ENCODE measurements at regions not wholly inside any gene's neighbourhood (a gene's known extent, or its start where the extent isn't known, plus 50 kb on each side); places are given as distances from the start of the nearest gene placed in this dataset.
"Not testable (repeated sequence)": the region's sequence is repeated elsewhere in the genome, so short reads cannot be mapped to it uniquely, and the experiment has no call there.

GRCh38 chr1:119191325-119191724, 50.9 kb upstream of the WARS2 start:
- in situ Hi-C loops (cut with HindIII; ENCODE audit: low pct_unique_long_range_greater_than_20kb, low sequenced_read_pairs): no loop called here
- TF ChIP-seq JUND (IDR thresholded peaks at IDR 0.05; ENCODE audit: low read depth): no peak
- no peak for DNase-seq (ENCODE audit: low read depth in 1 of 2, low spot score in 1 of 2)

GRCh38 chr1:119204197-119204960, 63.9 kb upstream of the WARS2 start:
- in situ Hi-C loops (cut with HindIII; ENCODE audit: low pct_unique_long_range_greater_than_20kb, low sequenced_read_pairs): no loop called here
- TF ChIP-seq JUND (IDR thresholded peaks at IDR 0.05; ENCODE audit: low read depth): no peak

GRCh38 chr1:119204961-119205357, 64.5 kb upstream of the WARS2 start:
- in situ Hi-C loops (cut with HindIII; ENCODE audit: low pct_unique_long_range_greater_than_20kb, low sequenced_read_pairs): no loop called here
- DNase-seq (ENCODE audit: low read depth in 1 of 2, low spot score in 1 of 2): no peak
- TF ChIP-seq JUND (IDR thresholded peaks at IDR 0.05; ENCODE audit: low read depth): no peak

More at GRCh38 chr1:119204197-119204960, 63.9 kb upstream of the WARS2 start:
- no peak for DNase-seq (ENCODE audit: low read depth in 1 of 2, low spot score in 1 of 2)

GRCh38 chr1:119209061-119209460, 68.6 kb upstream of the WARS2 start:
- in situ Hi-C loops (cut with HindIII; ENCODE audit: low pct_unique_long_range_greater_than_20kb, low sequenced_read_pairs): no loop called here

GRCh38 chr1:119209596-119210295, 69.3 kb upstream of the WARS2 start:
- no peak for DNase-seq (ENCODE audit: low read depth in 1 of 2, low spot score in 1 of 2)
- no peak for TF ChIP-seq JUND (IDR thresholded peaks at IDR 0.05; ENCODE audit: low read depth)
- in situ Hi-C loops (cut with HindIII; ENCODE audit: low pct_unique_long_range_greater_than_20kb, low sequenced_read_pairs): no loop called here

More at GRCh38 chr1:119209061-119209460, 68.6 kb upstream of the WARS2 start:
- DNase-seq (ENCODE audit: low read depth in 1 of 2, low spot score in 1 of 2): no peak
- no peak for TF ChIP-seq JUND (IDR thresholded peaks at IDR 0.05; ENCODE audit: low read depth)

- no peak for TF ChIP-seq JUND (IDR thresholded peaks at IDR 0.05; ENCODE audit: low read depth)
- DNase-seq (ENCODE audit: low read depth in 1 of 2, low spot score in 1 of 2): no peak
- in situ Hi-C loops (cut with HindIII; ENCODE audit: low pct_unique_long_range_greater_than_20kb, low sequenced_read_pairs): no loop called here
These were observed 69.8 kb upstream of the WARS2 start for GRCh38 chr1:119210296-119210649.

GRCh38 chr1:119213213-119213612, 72.8 kb upstream of the WARS2 start:
- in situ Hi-C loops (cut with HindIII; ENCODE audit: low pct_unique_long_range_greater_than_20kb, low sequenced_read_pairs); DNase-seq (ENCODE audit: low read depth in 1 of 2, low spot score in 1 of 2): not testable (repeated sequence)

GRCh38 chr1:119214961-119215360, 74.5 kb upstream of the WARS2 start:
- in situ Hi-C loops (cut with HindIII; ENCODE audit: low pct_unique_long_range_greater_than_20kb, low sequenced_read_pairs); DNase-seq (ENCODE audit: low read depth in 1 of 2, low spot score in 1 of 2): not testable (repeated sequence)

- TF ChIP-seq JUND (IDR thresholded peaks at IDR 0.05; ENCODE audit: low read depth): no peak
- DNase-seq (ENCODE audit: low read depth in 1 of 2, low spot score in 1 of 2): no peak
- in situ Hi-C loops (cut with HindIII; ENCODE audit: low pct_unique_long_range_greater_than_20kb, low sequenced_read_pairs): no loop called here
These were observed 76.9 kb upstream of the WARS2 start for GRCh38 chr1:119217309-119217828.

- no peak for TF ChIP-seq JUND (IDR thresholded peaks at IDR 0.05; ENCODE audit: low read depth)
- DNase-seq (ENCODE audit: low read depth in 1 of 2, low spot score in 1 of 2): no peak
- in situ Hi-C loops (cut with HindIII; ENCODE audit: low pct_unique_long_range_greater_than_20kb, low sequenced_read_pairs): no loop called here
These were observed 79.3 kb upstream of the WARS2 start for GRCh38 chr1:119219711-119220110.

GRCh38 chr1:119220991-119221390, 80.5 kb upstream of the WARS2 start:
- no peak for TF ChIP-seq JUND (IDR thresholded peaks at IDR 0.05; ENCODE audit: low read depth)
- no peak for DNase-seq (ENCODE audit: low read depth in 1 of 2, low spot score in 1 of 2)
- in situ Hi-C loops (cut with HindIII; ENCODE audit: low pct_unique_long_range_greater_than_20kb, low sequenced_read_pairs): no loop called here

GRCh38 chr1:119222271-119222670, 81.8 kb upstream of the WARS2 start:
- no peak for DNase-seq (ENCODE audit: low read depth in 1 of 2, low spot score in 1 of 2)
- in situ Hi-C loops (cut with HindIII; ENCODE audit: low pct_unique_long_range_greater_than_20kb, low sequenced_read_pairs): no loop called here

GRCh38 chr1:119225265-119225664, 84.8 kb upstream of the WARS2 start:
- in situ Hi-C loops (cut with HindIII; ENCODE audit: low pct_unique_long_range_greater_than_20kb, low sequenced_read_pairs): no loop called here

More at GRCh38 chr1:119222271-119222670, 81.8 kb upstream of the WARS2 start:
- TF ChIP-seq JUND (IDR thresholded peaks at IDR 0.05; ENCODE audit: low read depth): no peak

More at GRCh38 chr1:119225265-119225664, 84.8 kb upstream of the WARS2 start:
- TF ChIP-seq JUND (IDR thresholded peaks at IDR 0.05; ENCODE audit: low read depth): no peak
- no peak for DNase-seq (ENCODE audit: low read depth in 1 of 2, low spot score in 1 of 2)
